SW480 (cell line): ENCODE measurements at regions not wholly inside any gene's neighbourhood (a gene's known extent, or its start where the extent isn't known, plus 50 kb on each side); places are given as distances from the start of the nearest gene placed in this dataset.

Experiments
- DNase-seq: peaks from one replicate; pipeline ENCODE4 v3.0.0-alpha.2; 2016; ENCODE audit warnings: low spot score

- no peak for DNase-seq
Measured at GRCh38 chr4:160831165-160831922, 1332.5 kb downstream of the FSTL5 start.

DNA sequence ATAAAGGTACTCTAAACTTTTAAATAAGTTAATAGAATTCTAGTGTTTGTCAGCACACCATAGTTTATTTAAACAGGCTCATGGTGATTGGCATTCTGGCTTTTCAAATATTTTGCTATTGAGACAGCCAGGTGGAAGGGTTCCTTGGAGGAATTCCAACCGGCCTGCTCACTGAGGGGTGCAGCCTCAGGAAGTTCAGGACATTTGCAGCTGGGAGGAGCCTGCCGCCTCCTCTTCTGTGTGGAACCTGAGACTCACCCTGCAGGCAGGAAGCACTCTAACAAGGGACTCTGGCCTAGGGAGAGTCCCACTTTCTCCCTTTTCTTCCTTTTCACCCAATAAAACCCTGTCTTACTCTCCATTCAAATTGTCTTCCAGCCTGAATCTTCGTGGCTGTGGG is 1328.0 kb downstream of the FSTL5 start:
- DNase-seq: no peak

- no peak for DNase-seq
Measured at GRCh38 chr4:160836431-160836830, 1327.4 kb downstream of the FSTL5 start.

- DNase-seq: no peak
Measured at GRCh38 chr4:160846121-160846520, 1317.7 kb downstream of the FSTL5 start.

DNA sequence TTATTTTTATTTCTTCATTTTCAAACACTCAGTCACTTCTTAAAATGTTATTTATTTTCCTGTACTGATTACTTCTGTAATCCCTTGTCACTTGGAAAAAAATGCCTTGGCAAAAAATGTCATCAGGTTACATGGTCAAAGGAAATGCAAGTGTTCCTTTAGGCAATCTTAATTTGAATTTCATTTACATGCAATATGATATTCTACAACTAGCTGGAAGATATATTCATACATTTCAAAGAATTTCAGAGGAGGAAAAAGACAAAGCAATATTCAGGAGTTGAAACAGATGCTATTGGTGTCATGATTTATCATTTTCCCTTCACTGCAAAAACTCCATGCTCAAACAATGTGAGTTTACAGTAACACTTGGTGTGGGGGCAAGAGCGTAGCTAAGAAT is 1316.6 kb downstream of the FSTL5 start:
- no peak for DNase-seq

GRCh38 chr4:160848489-160848888 is 1315.3 kb downstream of the FSTL5 start:
- DNase-seq: no peak

DNA sequence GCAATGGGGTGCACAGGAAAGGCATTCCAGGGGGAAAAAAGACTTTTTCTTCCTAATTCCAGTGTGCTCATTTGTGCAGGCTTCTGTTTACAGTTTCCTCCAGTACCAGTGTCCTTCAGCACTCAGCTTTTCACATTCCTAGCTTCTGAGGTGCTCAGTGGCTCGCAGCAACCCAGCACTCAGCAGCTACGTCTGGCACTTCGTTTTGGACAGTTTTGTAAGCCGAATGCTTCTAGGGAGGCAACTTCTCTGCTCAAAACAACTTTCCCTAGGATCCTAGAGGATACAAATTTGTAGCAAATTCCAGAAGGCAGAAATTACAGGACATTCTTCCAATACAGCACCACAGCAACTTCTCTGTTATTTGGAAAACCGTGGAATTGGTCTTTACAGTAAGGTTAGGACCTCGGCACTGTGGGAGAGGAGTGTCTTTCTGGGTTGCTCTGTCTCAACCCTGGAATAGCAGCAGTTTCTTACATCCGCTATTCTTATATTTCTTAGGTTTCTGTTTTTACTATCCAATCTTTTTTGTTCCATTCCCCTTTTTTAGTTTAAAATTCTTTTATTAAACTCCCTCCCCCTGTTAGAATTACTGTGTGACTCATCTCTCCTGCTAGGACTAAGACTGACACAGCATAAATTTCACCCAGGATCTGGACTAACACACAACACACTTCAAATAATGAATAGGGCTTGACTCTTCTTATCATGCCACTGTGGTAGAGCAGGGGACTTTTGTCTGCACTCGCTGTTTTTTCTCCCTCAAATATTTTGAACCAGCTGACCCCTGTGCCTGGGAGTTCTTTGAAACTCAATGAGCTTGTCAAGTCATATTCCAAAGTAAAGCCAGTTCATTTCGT is 1314.7 kb downstream of the FSTL5 start:
- no peak for DNase-seq

GRCh38 chr4:160864253-160864652 is 1299.5 kb downstream of the FSTL5 start:
- DNase-seq: no peak

DNA sequence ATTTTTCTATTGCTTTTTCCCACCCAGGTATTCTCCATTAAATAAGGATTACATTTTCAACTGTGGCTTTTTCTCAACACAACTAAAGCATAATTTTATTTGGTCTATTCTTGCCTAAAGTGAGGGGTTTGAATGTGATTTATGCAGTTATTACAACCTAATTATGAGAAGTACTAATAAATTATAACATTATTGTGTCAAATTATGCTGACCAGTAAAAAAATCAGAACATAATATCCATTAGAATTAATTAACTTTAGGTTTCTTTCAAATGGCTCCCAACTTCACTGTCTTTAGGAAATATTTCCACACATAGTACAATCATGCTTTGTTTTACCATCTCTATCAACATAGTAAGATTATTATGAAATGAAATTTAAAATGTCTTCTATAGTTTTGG is 1293.9 kb downstream of the FSTL5 start:
- no peak for DNase-seq

- no peak for DNase-seq
Measured at GRCh38 chr4:160872491-160872890, 1291.3 kb downstream of the FSTL5 start.

DNA sequence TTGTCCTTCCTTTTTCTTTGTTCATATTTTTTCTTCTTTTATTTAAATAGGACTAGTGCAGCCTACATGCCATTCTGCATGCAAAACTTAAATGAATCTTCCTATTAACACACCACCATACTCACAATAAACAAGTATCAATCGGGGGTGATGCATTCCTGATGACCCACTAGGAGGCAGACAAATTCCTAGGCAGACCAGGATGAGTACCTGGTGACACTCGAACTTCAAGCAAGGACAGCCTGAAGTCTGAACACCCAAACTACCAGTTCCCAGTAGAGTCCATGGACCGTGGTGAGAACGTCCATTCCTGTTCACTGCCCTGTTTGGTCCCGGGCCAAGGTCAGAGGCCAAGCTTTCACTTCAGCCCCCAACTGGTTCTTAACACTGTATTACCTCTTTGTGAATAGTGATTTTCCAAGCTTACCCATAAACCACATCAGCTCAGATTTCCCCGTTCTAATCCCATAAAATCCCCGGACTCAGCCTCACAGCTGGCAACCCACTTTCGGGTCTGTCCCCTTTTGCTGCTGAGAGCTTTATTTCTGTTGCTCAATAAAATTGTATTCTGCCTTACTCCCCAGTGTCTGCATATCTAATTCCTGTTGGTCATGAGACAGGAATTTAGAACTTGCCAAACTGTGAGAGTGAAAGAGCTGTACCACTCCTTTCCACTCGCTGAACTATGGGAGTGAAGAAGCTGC is 1286.6 kb downstream of the FSTL5 start:
- DNase-seq: no peak

- DNase-seq: no peak
Measured at GRCh38 chr4:160880180-160880579, 1283.6 kb downstream of the FSTL5 start.

- no peak for DNase-seq
Measured at GRCh38 chr4:160887668-160888067, 1276.1 kb downstream of the FSTL5 start.

- no peak for DNase-seq
Measured at GRCh38 chr4:160894128-160894527, 1269.7 kb downstream of the FSTL5 start.

GRCh38 chr4:160894809-160895208 is 1269.0 kb downstream of the FSTL5 start:
- no peak for DNase-seq

DNA sequence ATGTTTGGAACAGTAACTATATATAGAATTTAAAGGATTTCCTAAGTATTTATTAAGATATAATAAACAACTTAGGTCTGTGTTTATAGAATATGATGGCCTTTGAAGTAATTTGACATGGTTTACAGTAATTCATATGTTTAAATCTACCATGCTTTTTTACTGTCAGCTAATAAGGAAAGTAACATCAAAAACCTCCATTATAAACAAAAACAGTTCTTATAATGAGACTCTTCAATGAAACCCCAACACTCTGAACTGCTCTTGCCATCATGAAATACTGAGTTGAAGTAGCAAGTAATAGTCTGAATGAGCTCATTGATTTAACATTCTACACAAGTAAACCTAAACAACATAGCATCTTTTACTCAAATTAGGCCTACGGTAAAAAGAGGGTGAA is 1236.5 kb downstream of the FSTL5 start:
- no peak for DNase-seq

DNA sequence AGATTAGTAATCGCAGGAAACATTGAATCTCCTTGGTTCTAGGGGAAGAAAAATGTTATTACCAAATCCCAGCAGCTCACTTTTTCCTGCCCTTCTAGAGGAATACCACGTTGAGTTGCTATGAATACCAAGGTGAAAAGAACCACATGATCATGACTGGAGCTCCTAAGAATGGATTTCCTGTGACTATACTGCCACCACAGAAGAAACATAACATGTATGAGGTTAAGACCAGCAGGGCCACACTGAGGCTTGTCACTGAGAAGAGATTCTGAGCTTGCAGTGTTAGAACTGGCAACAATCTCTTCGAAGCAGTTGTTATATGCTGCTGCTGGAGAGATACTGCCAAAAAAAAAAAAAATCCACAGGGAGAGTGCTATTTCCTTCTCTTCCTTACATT is 1235.3 kb downstream of the FSTL5 start:
- DNase-seq: no peak

GRCh38 chr4:160947653-160948052 is 1216.1 kb downstream of the FSTL5 start:
- no peak for DNase-seq

- DNase-seq: no peak
Measured at GRCh38 chr4:160956875-160957274, 1206.9 kb downstream of the FSTL5 start.

DNA sequence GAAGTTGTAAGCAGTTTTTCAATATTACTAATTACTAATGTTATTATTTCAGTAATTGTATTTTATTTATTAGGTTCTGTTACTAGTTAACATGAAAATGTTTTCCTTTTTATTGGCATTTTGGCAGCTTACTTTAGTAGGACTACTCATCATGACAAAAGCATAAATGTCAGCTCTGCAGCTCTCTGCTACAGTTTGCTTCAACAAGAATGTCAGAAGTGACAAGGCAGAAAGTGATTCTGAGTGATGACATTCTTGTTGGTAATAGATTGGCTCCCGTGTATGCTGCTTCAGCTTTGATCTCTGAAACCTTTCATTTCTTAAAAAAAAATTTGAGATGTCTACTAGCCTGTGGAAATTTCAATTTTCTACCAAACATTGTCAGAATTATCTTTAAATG is 1193.9 kb downstream of the FSTL5 start:
- DNase-seq: no peak

DNA sequence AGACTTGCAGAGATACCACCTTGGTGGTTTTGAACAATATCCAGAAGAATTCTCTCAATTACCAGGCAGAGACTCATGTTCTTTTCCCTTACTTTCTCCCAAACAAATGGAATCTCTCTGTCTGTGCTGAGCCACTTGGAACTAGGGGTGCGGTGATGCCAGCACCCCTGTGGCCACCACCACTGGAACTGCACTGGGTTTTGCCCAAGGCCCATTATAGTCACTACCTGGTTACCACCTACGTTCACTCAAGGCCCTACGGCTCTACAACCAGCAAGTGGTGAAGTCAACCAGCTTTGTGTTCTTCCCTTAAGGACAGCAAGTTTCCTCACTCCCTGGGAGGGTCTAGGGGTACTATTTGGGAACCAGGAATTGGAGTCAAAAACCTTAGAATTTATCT is 1183.7 kb downstream of the FSTL5 start:
- no peak for DNase-seq

DNA sequence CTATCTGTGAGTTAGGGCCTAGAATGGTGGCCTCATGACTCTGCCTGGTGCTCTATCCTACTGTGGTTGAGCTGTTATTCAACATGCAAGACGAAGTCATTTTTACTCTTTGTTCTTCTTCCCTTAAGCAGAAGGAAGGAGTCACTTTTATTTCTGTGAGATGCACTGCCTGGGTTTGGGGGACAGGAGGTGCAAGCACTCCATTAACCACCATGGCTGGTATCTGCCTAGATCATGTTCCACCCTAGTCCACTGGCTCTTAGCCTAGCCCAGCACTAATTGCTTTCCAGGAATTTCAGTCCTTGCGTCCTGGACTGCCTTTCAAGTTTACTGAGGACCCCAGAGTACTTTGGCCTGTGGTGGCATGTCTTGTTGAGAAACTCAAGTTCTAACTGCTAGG is 1182.7 kb downstream of the FSTL5 start:
- DNase-seq: no peak

DNA sequence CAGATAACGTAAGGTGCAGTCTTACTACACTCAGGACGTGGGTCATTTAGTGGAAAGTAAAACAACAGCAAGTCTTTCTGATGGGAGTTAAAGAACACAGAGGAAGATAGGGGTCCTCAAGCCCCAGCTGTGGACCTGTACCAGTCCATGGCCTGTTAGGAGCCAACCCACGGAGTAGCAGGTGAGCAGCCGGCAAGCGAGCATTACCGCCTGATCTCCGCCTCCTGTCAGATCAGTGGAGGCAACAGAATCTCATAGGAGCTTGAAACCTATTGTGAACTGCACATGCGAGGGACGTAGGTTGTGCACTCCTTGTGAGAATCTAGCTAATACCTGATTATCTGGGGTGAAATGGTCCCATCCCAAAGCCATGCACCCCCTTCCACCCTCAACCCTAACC is 1180.8 kb downstream of the FSTL5 start:
- DNase-seq: no peak
